Fibroblast of skin of abdomen (primary cell): ENCODE measurements at regions not wholly inside any gene's neighbourhood (a gene's known extent, or its start where the extent isn't known, plus 50 kb on each side); places are given as distances from the start of the nearest gene placed in this dataset.
"Not testable (repeated sequence)": the region's sequence is repeated elsewhere in the genome, so short reads cannot be mapped to it uniquely, and the experiment has no call there.

Experiments
- DNase-seq: peaks from one replicate; pipeline ENCODE4 v3.0.0-alpha.2; 2013

DNA sequence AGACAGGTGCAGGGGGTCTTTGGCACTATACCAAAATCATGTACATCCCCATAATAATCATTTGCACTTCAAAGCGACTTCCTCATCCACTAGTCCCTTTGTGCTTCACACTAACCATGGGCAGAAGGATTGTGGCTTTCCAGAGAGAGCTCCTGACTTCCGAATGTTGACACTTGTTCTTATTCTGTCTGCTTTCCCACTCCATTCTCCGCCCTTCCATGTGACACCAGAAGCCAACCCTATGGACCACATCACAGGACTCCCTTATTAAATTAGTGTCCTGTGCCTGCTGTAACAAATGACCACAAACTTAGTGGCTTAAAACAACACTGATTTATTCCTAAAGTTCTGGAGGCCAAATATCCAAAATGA, 91.6 kb downstream of the CMC2 start:
- DNase-seq: no peak

DNA sequence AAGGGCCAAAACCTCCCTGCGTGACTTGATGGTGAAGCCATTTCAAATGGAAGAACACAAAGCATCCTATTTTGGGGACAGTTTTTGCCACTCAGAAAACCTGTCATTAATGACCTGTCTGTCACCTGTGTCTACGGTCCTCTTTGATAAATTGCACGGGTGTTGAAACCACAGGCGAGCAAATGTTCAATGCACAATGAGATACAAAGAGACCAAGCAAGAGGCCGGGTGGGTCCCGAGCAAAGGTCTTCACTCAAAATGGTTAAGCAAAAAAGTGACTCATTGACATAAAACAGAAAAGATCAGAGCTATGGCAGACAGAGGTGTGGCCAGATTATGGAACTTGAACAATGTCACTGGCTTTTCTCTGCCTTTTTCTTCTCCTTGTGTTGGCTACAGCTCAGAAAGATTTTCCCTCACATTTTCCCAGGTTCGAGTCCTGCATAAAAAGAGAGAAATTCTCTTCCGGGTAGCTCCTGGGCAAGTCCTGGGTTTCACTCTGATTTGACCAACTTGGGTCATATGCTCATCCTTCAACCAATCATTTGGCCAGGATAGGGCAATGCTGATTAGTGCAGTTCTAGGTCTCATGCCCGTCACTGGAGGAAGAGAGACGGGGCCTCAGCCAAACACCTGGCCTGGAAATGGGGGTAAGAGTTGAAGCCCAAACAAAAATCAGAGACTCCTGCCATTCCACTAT, 92.2 kb downstream of the CMC2 start:
- DNase-seq: no peak

DNA sequence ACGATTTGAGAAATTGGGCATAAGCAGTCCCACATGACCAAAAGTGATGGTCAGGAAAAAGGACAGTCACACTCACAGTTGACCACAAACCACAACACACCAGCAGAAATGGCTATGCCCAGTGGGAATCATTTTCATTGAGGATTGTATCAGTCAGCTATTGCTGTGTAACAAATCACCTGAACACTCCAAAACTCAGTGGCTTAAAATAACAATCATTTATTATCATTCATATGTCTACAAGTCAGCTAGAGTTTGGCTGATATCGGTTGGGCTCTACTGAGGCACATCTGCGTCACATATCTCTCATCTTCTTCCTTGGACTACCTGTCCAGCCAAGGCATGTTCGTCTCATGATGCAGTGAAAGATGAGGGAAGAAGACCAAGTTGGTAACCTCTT, 93.3 kb downstream of the CMC2 start:
- DNase-seq: no peak

DNA sequence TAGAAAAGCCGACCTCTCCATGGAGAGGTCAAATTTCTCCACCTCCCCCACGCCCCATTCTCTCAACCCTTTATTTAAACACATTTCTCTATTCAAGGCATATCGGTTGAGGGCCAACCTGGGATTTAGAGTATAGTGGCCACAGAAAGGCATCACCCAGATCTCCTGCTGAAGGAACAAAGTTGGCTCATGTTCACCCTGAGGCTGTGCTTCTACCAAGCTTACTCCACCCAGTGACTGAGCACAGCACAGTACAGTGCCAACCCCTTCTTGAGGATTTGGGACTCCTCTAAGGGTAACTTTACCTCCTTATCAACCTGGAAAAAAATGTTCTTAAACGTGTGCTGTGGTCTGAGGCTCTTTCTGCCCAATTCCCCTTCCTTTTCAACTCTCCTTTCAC, 94.0 kb downstream of the CMC2 start:
- no peak for DNase-seq

DNA sequence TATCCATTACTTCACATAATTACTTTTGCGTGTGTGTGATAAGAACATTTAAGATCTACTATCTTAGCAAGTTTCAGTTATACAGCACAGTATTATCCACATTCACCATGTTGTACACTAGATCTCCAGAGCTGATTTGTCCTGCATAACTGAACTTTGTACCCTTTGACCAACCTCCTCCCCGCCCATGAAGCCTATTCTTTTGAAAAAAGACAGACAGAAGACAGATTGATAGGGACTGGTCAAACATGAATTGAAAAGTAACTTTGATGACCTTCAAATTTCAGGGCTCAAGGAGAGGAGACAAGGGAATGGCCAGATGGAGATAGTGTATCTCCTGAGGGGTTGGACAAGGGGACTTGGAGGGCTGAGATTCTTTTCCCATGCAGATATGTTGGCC, 96.3 kb downstream of the CMC2 start:
- no peak for DNase-seq

DNA sequence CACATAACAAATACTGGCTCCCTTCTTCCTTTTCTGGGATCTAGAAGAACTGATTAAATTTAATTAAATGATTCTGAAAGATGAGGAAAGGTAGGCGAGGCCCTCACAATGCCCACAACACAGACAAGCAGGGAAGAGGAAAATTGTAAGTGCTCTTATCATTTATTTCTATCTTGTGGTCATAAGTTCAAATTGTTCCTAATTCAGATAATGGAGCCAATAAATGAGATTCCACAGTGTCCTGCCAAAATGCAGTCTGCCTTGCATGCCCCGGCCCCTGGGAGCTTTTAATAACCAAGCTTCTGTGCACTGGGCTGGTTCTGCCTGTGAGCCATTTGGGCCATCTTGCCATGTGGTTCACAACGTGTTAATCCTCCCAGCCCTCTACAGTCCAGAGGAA, 97.0 kb downstream of the CMC2 start:
- DNase-seq: no peak

DNA sequence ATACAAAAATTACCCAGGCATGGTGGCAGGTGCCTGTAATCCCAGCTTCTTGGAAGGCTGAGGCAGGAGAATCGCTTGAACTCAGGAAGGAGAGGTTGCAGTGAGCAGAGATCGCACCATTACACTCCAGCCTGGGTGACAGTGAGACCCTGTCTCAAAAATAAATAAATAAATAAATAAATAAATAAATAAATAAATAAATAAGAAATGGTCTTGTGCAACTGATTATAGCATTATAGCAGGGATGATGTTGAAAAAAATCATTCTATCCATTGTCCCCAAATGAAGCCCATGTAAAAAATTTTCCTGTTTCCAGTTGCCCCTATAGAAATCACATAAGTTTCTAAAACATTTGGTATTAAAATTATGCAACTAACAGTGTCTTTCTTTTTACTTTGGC, 100.5 kb downstream of the CMC2 start:
- DNase-seq: not testable (repeated sequence)

DNA sequence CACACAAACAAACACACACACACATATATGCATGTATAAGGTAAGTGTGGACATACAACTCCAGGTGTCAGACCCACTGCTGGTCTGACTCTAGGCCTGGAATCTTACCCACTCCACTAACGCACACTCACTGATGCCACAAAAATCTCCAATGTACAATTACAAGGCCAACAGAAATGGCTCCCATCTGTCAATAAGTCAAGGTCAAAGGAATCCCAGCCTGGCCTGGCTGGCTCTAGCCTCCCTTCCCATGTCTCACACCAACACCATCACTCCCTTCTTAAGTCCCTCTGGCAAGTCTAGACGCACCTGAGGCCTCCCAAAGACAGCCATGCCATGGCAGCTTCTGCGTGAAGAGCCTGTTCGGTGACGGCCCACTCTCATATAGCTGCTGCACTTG, 99.2 kb upstream of the CDYL2 start:
- DNase-seq: no peak

DNA sequence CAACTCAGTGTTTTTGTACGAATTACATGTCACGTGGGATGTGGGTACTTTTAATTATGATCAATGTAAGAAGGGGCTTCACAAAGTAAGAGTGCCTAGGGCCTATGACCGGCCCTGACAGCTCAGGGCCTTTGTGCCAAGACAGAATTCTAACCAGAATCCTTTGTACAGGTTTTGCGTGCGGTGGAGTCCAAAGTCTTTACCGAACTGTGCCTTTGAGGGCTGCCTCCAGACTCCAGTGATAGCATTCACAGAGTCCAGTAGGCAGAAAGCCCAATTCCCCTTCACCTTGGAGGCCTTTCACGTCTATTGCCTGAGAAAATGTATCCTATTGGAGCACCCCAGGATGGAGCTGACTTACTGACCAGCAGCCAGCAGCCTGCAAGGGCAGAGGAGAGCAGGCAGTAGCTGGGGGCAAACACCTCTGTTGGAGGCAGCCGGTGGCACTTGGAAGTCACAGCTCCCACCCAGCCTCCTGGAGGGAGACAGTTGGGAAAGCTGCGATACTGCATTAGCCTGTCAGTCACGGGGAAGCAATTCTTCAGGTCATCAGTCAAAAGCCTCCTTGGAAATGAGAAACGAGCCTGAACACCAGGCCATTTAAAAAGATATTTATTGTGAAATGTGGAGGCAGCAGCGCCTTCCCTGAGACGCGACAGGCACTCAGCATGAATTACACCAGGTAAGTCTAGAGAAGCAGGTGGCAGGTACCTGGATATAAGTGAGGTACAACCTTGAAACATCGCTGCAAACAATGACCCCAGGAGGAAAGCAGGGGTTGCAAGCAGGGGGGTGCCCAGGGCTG, 98.1 kb upstream of the CDYL2 start:
- no peak for DNase-seq

DNA sequence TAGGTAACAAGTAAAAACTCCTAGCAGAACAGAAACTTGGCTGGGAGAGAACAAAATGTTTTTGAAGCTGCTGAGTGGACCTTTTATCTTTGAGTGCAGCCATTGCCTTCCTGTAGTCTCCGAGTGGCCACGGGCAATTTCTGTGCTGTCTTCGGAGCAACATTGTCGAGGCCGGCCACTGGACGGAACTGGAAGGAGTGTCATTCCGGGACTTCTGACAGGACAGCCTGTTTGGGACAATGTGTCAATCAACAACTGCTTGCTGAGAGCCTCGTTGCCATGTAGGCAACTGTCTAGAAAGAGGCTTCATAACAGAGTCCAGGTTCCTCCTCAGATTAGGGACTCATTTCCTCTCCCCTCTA, 96.2 kb upstream of the CDYL2 start:
- no peak for DNase-seq

DNA sequence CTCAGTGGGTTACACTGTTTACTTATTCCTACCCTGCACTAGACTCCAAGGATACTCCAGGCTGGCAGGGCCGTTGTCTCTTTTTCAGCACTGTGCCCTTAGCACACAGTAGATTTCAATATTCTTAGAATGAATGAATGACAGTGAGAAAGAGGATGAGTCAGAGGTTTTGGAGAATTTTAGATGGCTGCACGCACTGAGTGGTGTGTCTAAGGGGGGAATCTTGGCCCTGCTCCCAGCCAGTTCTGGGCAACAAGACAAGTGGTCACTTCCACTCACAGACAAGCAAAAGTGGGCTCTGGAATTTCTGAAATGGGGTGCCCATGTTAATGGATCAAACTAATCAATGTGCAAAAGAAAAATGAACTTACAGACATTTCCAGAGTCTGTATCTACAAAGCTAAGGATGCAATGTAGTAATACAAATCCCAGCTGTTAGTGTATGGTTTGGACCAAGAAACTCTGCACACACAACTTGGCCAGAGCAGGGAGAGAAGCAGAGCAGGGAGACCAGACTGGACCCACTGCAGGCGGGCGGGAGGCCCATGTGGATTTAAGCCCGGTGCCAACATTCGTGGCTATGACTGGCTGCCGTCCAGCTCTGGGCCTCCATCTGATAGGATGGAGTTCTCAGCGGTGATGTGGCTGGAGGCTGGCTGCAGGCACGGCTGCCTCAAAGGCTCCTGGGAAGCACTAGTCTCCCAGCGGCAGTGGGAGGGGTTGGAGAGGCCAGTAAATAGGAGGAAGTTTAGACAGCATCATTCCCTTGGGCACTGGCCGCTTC, 95.6 kb upstream of the CDYL2 start:
- peak; percentile 66 for DNase-seq

DNA sequence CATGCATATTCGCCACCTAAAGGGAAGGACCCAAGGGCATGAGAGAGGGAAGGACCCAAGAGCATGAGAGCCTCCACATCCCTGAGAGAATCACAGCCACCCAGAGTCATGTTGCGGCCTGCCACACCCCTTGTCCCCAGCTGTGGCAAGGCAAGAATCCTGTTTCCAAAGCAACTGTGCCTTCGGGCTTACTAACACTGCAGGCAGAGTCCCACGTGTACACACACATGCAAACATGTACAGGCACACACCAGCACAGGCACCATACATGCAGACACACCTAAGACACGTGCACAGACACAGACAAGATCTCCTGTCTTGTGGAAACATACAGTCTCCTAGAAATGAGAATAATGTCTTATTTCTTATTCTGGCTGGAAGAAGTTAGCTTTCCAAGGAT, 92.4 kb upstream of the CDYL2 start:
- no peak for DNase-seq

DNA sequence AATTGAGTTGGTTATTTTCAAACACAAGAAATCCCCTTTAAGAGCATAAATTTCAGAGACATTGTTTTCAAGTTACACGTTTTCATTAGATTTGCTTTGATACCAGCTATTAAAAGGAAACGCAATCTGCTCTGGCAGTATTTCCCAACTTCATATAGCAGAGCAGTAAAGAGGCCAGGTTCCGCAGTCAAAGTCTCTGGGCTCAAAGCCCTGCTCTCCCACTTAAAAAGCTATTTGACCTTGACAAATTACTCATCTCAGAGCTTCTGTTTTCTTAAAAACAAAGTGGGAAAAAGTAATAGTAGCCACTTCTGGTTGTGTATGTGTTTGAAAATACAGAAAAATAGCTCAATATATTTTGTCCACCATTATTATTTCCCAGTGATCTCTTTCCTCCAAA, 89.7 kb upstream of the CDYL2 start:
- peak; percentile 11 for DNase-seq

DNA sequence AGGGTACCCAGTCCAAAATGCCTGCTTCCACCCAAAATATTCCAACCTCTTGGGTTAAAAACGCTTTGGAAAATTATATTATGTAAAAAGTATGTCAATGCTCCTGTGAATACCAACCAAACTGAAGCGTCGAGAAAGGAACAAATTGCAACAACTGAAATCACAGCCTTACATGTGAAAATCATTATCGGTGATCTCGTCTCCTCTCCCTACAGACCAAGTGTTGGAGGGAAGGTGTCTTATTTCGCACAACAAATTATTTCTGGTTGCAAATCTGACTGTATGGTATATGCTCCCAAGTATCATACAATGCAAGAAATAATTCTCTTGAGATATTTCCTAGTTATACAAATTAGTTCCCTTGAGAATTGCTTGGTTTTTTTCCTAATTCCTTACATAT, 89.3 kb upstream of the CDYL2 start:
- DNase-seq: no peak

DNA sequence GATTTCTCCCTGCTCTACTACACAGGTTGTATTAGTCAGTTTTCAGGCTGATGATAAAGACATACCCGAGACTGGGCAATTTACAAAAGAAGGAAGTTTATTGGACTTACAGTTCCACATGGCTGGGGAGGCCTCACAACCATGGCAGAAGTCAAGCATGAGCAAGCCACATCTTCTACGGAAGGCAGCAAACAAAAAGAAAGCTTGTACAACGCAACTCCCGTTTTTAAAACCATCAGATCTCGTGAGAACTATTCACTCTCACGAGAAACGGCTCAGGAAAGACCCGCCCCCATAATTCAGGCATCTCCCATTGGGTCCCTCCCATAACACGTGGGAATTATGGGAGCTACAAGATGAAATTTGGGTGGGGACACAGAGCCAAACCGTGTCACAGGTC, 88.0 kb upstream of the CDYL2 start:
- DNase-seq: not testable (repeated sequence)

DNA sequence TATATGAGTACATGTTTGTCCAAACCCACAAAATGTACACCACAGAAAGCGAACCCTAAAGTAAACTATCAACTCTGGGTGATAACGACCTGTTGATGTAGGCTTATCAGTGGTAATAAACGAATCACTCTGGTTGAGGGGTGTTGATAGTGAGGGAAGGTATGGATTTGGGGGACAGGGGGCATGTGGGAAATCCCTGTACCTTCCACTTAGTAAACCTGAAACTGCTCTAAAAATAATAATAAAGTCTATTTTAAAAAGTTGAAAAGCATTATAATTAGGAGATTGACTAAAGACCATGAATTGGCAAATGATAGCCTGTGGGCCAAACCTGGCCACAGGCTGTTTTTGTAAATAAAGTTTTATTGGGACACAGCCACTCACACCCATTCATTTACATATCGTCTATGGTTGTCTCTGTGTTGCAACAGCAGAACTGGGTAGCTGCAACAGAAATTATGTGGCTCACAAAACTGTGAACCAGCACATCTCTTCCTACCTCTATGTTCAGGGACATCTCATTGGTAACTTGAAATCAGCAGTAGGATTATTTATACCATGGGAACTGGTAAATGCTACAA, 85.5 kb upstream of the CDYL2 start:
- DNase-seq: no peak

DNA sequence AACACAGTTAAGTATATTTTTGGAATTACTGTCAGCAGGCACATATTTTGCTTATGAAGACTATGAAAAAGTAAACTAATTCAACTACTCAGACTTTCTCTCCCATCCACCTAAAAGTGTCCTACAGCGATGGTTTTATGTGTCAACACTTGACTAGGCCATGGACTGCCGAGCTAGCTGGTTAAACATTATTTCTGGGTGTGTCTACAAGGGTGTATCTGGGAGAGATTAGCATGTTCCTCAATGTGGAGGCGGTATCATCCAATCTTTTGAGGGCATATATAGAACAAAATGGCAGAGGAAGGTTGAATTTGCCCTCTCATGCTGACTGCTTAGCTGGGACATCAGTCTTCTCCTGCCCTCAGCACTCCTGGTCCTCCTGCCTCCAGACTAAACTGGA, 82.7 kb upstream of the CDYL2 start:
- no peak for DNase-seq

DNA sequence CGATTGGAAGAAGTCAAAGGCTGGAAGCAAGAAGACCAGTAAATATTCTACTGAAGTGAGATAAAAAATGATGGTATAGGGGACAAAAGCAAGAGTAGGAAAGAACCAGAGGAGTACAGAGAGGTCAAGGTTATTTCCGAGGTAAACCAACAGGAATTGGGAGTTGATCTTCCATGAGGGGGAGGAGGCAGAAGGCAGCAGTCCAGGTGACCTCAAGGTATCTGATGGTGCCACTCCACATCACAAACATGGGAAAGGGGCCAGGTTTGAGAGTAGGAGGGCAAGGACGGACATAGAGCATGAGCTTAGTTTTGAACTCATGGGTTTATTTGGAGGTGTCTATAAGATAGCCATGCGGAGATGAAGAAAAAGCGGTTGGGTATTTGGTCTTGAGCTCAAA, 79.4 kb upstream of the CDYL2 start:
- DNase-seq: no peak

DNA sequence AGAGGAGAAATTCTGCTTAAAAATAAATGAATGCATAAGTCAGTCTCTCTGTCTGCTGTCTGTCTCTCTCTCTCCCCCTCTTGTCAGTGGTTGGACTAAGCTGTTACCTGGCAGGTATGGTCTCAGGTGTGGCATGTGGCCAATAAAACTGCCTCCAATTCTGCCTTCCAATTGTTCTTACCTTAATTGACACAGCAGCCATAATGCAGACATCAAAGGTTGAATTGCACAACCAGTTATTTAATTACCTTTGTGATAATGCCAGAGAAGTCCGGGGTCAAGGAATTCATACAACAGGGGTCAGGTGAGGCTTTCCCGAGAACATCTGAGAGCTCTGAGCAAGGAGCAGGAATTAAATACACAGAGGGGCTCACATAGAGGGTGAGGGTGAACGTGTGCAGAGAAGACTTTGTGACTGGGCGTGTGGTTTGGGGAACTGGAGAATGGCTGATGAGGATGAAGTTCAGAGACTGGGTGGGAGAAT, 78.8 kb upstream of the CDYL2 start:
- DNase-seq: no peak

DNA sequence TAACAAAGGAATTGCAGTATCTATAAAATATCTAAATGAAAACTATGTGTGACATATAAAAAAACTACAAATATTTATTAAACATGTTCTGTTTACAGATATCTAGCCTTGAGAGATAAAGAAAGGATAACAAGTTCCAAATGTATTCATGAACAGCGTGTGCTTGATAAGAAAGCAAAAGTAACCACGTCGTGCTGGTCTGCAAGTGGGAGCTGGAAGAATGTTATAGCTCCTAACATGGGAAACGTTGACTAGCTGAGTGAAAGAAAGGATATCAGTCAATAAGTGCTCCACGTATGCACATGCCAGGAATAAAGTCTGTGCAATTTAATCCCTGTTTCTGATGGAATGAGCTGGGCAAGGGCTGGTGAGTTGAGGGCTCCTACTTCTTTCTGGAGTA, 71.2 kb upstream of the CDYL2 start:
- no peak for DNase-seq

DNA sequence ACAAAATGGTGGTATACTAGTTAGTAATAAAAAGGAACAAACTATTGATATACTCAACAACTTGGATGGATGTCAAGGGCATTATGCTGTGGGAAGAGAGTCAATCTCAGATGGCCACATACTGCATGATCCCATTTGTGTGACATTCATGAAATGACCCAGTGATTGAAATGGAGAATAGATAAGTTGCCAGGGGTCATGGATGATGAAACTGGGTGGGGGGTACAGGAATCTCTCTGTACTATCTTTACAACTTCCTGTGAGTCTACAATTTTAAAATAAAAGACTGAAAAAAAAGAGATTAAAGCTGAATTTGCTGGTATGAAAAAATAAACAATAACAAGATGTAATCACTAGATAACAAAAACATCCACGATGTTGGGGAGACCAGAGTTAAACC, 70.5 kb upstream of the CDYL2 start:
- DNase-seq: no peak

DNA sequence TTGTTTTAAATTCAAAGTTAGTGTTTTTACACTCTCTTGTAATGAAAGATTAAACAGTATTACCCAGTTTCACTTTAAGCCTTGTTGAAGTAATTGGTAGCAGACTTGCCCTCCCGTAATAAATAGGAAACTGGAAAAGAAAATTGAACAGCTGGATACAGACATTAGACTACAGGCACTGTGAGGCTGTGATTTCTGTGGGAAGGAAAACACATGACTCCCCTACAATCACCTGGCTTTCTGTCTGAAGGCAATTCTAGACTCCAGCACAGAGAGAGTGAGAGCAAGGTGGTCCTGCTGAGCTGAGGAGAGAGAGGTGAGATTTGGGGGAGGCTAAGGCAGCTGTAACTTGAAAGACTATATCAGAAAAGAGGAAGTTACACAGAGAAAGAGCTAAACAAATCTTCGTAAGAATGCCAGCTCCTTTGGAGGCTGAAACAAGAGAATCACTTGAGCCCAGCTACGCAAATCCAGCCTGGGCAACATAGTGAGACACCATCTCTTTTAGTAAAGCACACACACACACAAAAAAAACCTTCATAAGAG, 57.8 kb upstream of the CDYL2 start:
- no peak for DNase-seq
